ENCODE measurements at regions not wholly inside any gene's neighbourhood (a gene's known extent, or its start where the extent isn't known, plus 50 kb on each side); places are given as distances from the start of the nearest gene placed in this dataset.

- Histone ChIP-seq H3K27me3 (ENCODE audit: insufficient read depth, low read length) (no peaks in the 10 kb centered on the region), H3K4me1 (ENCODE audit: insufficient read depth, low read length) (no peaks in the 10 kb centered on the region), H3K9me3 (ENCODE audit: insufficient read depth, low read depth, low read length) (no peaks in the 10 kb centered on the region), H3K9ac (ENCODE audit: low read depth, low read length) (no peak overlapping the region), H3K4me3 (ENCODE audit: low read length) (no peak overlapping the region), H3K36me3 (ENCODE audit: insufficient read depth, low read depth, low read length) (no peaks in the 10 kb centered on the region), H3K27ac (ENCODE audit: low read length) (no peak overlapping the region)
Measured at GRCh38 chr19:28873301-28873700, 339.6 kb downstream of the UQCRFS1 start.

GRCh38 chr19:28871099-28871725 is 341.7 kb downstream of the UQCRFS1 start:
- H3K9ac ChIP-seq (ENCODE audit: low read depth, low read length): no peak overlapping the region
- H3K36me3 ChIP-seq (ENCODE audit: insufficient read depth, low read depth, low read length): no peaks in the 10 kb centered on the region
- H3K27me3 ChIP-seq (ENCODE audit: insufficient read depth, low read length): no peaks in the 10 kb centered on the region
- H3K4me1 ChIP-seq (ENCODE audit: insufficient read depth, low read length): no peaks in the 10 kb centered on the region
- no peak overlapping the region for H3K27ac ChIP-seq (ENCODE audit: low read length)
- no peaks in the 10 kb centered on the region for H3K9me3 ChIP-seq (ENCODE audit: insufficient read depth, low read depth, low read length)
- no peak overlapping the region for H3K4me3 ChIP-seq (ENCODE audit: low read length)

- H3K27ac ChIP-seq (ENCODE audit: low read length): no peak overlapping the region
- no peaks in the 10 kb centered on the region for H3K36me3 ChIP-seq (ENCODE audit: insufficient read depth, low read depth, low read length)
- no peaks in the 10 kb centered on the region for H3K9me3 ChIP-seq (ENCODE audit: insufficient read depth, low read depth, low read length)
- H3K4me1 ChIP-seq (ENCODE audit: insufficient read depth, low read length): no peaks in the 10 kb centered on the region
- H3K4me3 ChIP-seq (ENCODE audit: low read length): no peak overlapping the region
- no peaks in the 10 kb centered on the region for H3K27me3 ChIP-seq (ENCODE audit: insufficient read depth, low read length)
- no peak overlapping the region for H3K9ac ChIP-seq (ENCODE audit: low read depth, low read length)
Measured at GRCh38 chr19:28869459-28869858, 343.5 kb downstream of the UQCRFS1 start.

- no peaks in the 10 kb centered on the region for H3K36me3 ChIP-seq (ENCODE audit: insufficient read depth, low read depth, low read length)
- H3K9me3 ChIP-seq (ENCODE audit: insufficient read depth, low read depth, low read length): no peaks in the 10 kb centered on the region
- H3K27ac ChIP-seq (ENCODE audit: low read length): no peak overlapping the region
- no peak overlapping the region for H3K9ac ChIP-seq (ENCODE audit: low read depth, low read length)
- no peaks in the 10 kb centered on the region for H3K4me1 ChIP-seq (ENCODE audit: insufficient read depth, low read length)
- H3K27me3 ChIP-seq (ENCODE audit: insufficient read depth, low read length): no peaks in the 10 kb centered on the region
- H3K4me3 ChIP-seq (ENCODE audit: low read length): no peak overlapping the region
Measured at GRCh38 chr19:28868836-28869235, 344.1 kb downstream of the UQCRFS1 start.

GRCh38 chr19:28867978-28868377 is 345.0 kb downstream of the UQCRFS1 start:
- Histone ChIP-seq H3K4me3 (ENCODE audit: low read length) (no peak overlapping the region), H3K4me1 (ENCODE audit: insufficient read depth, low read length) (no peaks in the 10 kb centered on the region), H3K27me3 (ENCODE audit: insufficient read depth, low read length) (no peaks in the 10 kb centered on the region), H3K27ac (ENCODE audit: low read length) (no peak overlapping the region), H3K9ac (ENCODE audit: low read depth, low read length) (no peak overlapping the region), H3K9me3 (ENCODE audit: insufficient read depth, low read depth, low read length) (no peaks in the 10 kb centered on the region), H3K36me3 (ENCODE audit: insufficient read depth, low read depth, low read length) (no peaks in the 10 kb centered on the region)

- Histone ChIP-seq H3K9me3 (ENCODE audit: insufficient read depth, low read depth, low read length) (no peaks in the 10 kb centered on the region), H3K4me1 (ENCODE audit: insufficient read depth, low read length) (no peaks in the 10 kb centered on the region), H3K9ac (ENCODE audit: low read depth, low read length) (no peak overlapping the region), H3K27me3 (ENCODE audit: insufficient read depth, low read length) (no peaks in the 10 kb centered on the region), H3K27ac (ENCODE audit: low read length) (no peak overlapping the region), H3K36me3 (ENCODE audit: insufficient read depth, low read depth, low read length) (no peaks in the 10 kb centered on the region), H3K4me3 (ENCODE audit: low read length) (no peak overlapping the region)
Measured at GRCh38 chr19:28864577-28865042, 348.3 kb downstream of the UQCRFS1 start.

DNA sequence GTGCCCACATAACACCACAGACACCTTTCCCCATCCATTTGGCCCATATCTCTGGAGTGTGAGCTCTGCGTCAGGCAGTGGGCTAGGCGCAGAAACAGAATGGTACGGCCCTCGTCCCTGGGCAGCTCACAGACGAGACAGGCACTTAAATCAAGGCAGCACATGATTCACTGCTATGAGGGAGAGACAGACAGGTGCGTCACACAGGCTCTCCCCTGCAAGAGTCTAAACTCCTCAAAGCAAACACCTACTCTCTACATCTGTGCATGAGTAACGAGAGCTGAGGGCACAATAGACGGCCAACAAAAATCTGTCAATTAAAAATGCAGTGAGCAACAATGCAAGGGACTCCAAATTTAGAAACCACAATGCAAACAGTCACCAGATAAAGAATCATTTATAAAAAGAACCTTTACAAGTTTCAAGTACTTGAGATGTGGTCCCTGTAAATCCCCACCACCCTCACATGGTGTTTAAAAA is 348.9 kb downstream of the UQCRFS1 start:
- Histone ChIP-seq H3K4me1 (ENCODE audit: insufficient read depth, low read length) (no peaks in the 10 kb centered on the region), H3K36me3 (ENCODE audit: insufficient read depth, low read depth, low read length) (no peaks in the 10 kb centered on the region), H3K9me3 (ENCODE audit: insufficient read depth, low read depth, low read length) (no peaks in the 10 kb centered on the region), H3K27ac (ENCODE audit: low read length) (no peak overlapping the region), H3K4me3 (ENCODE audit: low read length) (no peak overlapping the region), H3K9ac (ENCODE audit: low read depth, low read length) (no peak overlapping the region), H3K27me3 (ENCODE audit: insufficient read depth, low read length) (no peaks in the 10 kb centered on the region)

- Histone ChIP-seq H3K27me3 (ENCODE audit: insufficient read depth, low read length) (no peaks in the 10 kb centered on the region), H3K9ac (ENCODE audit: low read depth, low read length) (no peak overlapping the region)
Measured at GRCh38 chr19:28862238-28862637, 350.7 kb downstream of the UQCRFS1 start.

DNA sequence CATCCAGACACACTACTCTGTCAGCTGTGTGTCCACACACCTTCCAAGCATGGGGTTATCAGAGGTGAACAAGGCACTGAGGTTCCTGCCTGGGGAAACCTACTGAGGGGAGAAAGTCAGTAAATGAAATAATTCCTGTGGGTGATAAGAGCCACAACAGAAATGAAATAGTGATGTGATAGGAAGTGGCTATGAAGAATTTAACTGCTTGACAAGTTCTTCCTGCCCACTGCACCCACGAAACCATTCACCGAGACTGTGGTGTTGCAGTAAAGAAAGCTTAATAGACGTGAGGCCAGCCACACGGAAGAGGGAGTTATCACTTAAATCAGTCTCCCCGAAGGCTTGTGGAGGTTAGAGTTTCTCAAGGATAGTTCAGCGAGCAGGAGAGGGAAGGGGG is 353.1 kb downstream of the UQCRFS1 start:
- Histone ChIP-seq H3K27me3 (ENCODE audit: insufficient read depth, low read length) (no peaks in the 10 kb centered on the region), H3K4me3 (ENCODE audit: low read length) (no peak overlapping the region), H3K9ac (ENCODE audit: low read depth, low read length) (no peak overlapping the region), H3K36me3 (ENCODE audit: insufficient read depth, low read depth, low read length) (no peaks in the 10 kb centered on the region), H3K9me3 (ENCODE audit: insufficient read depth, low read depth, low read length) (no peaks in the 10 kb centered on the region), H3K4me1 (ENCODE audit: insufficient read depth, low read length) (no peaks in the 10 kb centered on the region), H3K27ac (ENCODE audit: low read length) (no peak overlapping the region)

More at GRCh38 chr19:28862238-28862637, 350.7 kb downstream of the UQCRFS1 start:
- Histone ChIP-seq H3K9me3 (ENCODE audit: insufficient read depth, low read depth, low read length) (no peaks in the 10 kb centered on the region), H3K27ac (ENCODE audit: low read length) (no peak overlapping the region), H3K4me1 (ENCODE audit: insufficient read depth, low read length) (no peaks in the 10 kb centered on the region), H3K4me3 (ENCODE audit: low read length) (no peak overlapping the region), H3K36me3 (ENCODE audit: insufficient read depth, low read depth, low read length) (no peaks in the 10 kb centered on the region)

- Histone ChIP-seq H3K27me3 (ENCODE audit: insufficient read depth, low read length) (no peaks in the 10 kb centered on the region), H3K4me1 (ENCODE audit: insufficient read depth, low read length) (no peaks in the 10 kb centered on the region), H3K27ac (ENCODE audit: low read length) (no peak overlapping the region), H3K9ac (ENCODE audit: low read depth, low read length) (no peak overlapping the region), H3K9me3 (ENCODE audit: insufficient read depth, low read depth, low read length) (peaks cover 6% of the 10 kb centered on the region; the same call in 1 of the 2 replicates), H3K4me3 (ENCODE audit: low read length) (no peak overlapping the region), H3K36me3 (ENCODE audit: insufficient read depth, low read depth, low read length) (no peaks in the 10 kb centered on the region)
Measured at GRCh38 chr19:28858933-28859332, 354.0 kb downstream of the UQCRFS1 start.

- Histone ChIP-seq H3K9me3 (ENCODE audit: insufficient read depth, low read depth, low read length) (peaks cover 10% of the 10 kb centered on the region; the same call in 1 of the 2 replicates), H3K27me3 (ENCODE audit: insufficient read depth, low read length) (no peaks in the 10 kb centered on the region), H3K27ac (ENCODE audit: low read length) (no peak overlapping the region)
Measured at GRCh38 chr19:28857967-28858366, 355.0 kb downstream of the UQCRFS1 start.

DNA sequence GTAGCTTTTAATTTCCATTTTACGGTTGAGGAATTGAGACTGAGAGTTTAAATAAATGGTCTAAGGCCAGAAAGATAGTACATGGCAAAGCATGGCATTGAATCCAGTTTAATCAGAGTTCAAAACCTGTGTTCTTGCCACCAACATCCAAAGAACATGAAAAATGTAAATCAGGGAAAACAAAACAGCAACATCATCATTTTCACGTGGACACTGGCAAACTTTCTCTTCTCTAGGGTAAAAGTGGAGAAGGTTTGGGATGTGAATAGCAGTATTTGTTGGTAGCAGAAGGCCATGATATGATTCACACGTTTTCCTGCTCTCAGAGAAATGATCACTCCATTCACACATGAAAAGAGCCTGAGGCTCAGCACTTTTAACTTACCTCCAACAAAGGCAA is 357.7 kb downstream of the UQCRFS1 start:
- Histone ChIP-seq H3K27ac (ENCODE audit: low read length) (no peak overlapping the region), H3K36me3 (ENCODE audit: insufficient read depth, low read depth, low read length) (no peaks in the 10 kb centered on the region)

More at GRCh38 chr19:28857967-28858366, 355.0 kb downstream of the UQCRFS1 start:
- Histone ChIP-seq H3K4me3 (ENCODE audit: low read length) (no peak overlapping the region), H3K4me1 (ENCODE audit: insufficient read depth, low read length) (no peaks in the 10 kb centered on the region), H3K9ac (ENCODE audit: low read depth, low read length) (no peak overlapping the region), H3K36me3 (ENCODE audit: insufficient read depth, low read depth, low read length) (no peaks in the 10 kb centered on the region)

More for the DNA sequence above, 357.7 kb downstream of the UQCRFS1 start:
- Histone ChIP-seq H3K9ac (ENCODE audit: low read depth, low read length) (no peak overlapping the region), H3K4me3 (ENCODE audit: low read length) (no peak overlapping the region), H3K9me3 (ENCODE audit: insufficient read depth, low read depth, low read length) (peaks cover 10% of the 10 kb centered on the region; the same call in 1 of the 2 replicates), H3K27me3 (ENCODE audit: insufficient read depth, low read length) (no peaks in the 10 kb centered on the region), H3K4me1 (ENCODE audit: insufficient read depth, low read length) (no peaks in the 10 kb centered on the region)
